Spleen (tissue), 11 donors: ENCODE measurements at regions not wholly inside any gene's neighbourhood (a gene's known extent, or its start where the extent isn't known, plus 50 kb on each side); places are given as distances from the start of the nearest gene placed in this dataset.

Source experiments
- DNase-seq: peaks from one replicate; pipeline ENCODE4 v3.0.0-alpha.2; 2020
- H3K27ac ChIP-seq, 8 donors: fragments of 200-600 bp; sonication (generic) in 7 of 8; 1 replicate in 4 of 8; 2 replicates in 4 of 8; pipeline versions ENCODE4 v1.5.0 to v1.8.0; 2016 to 2021; ENCODE audit warnings: inconsistent platforms in 4 of 8, mild to moderate bottlenecking in 4 of 8, moderate library complexity in 1 of 8
- H3K27me3 ChIP-seq, 7 donors: fragments of 200-600 bp; sonication (generic) in 6 of 7; replicated peaks in 1 of 7; 1 replicate in 4 of 7; 2 replicates in 3 of 7; pipeline versions ENCODE4 v1.5.0 to v1.8.0; 2016 to 2021; ENCODE audit warnings: inconsistent platforms in 3 of 7, mild to moderate bottlenecking in 1 of 7
- H3K36me3 ChIP-seq, 6 donors: fragments of 200-600 bp; sonication (generic) in 5 of 6; 1 replicate in 4 of 6; 2 replicates in 2 of 6; pipeline versions ENCODE4 v1.5.0 to v1.8.0; 2016 to 2021; ENCODE audit warnings: inconsistent platforms in 2 of 6
- H3K4me1 ChIP-seq, 6 donors: fragments of 200-600 bp; sonication (generic) in 5 of 6; 1 replicate in 3 of 6; 2 replicates in 3 of 6; pipeline versions ENCODE4 v1.5.0 to v1.8.0; 2016 to 2021; ENCODE audit warnings: inconsistent platforms in 3 of 6
- H3K4me3 ChIP-seq, 8 donors: fragments of 200-600 bp; sonication (generic) in 7 of 8; 1 replicate in 4 of 8; 2 replicates in 4 of 8; pipeline versions ENCODE4 v1.5.0 to v1.8.0; 2016 to 2021; ENCODE audit warnings: inconsistent platforms in 4 of 8, mild to moderate bottlenecking in 4 of 8, moderate library complexity in 2 of 8
- H3K9me3 ChIP-seq, 8 donors: fragments of 200-600 bp; sonication (generic) in 7 of 8; 1 replicate in 4 of 8; 2 replicates in 4 of 8; pipeline versions ENCODE4 v1.5.0 to v1.8.0; 2016 to 2021; ENCODE audit warnings: inconsistent platforms in 4 of 8
- POLR2A ChIP-seq, 3 donors: fragments of 450-650 bp; IDR thresholded peaks; one replicate each; pipeline ENCODE4 v1.5.1; 2017; ENCODE audit warnings: antibody characterized with exemption in 3 of 3, mild to moderate bottlenecking in 1 of 3
- POLR2AphosphoS5 ChIP-seq, 3 donors: sonication (generic); formaldehyde crosslinking; IDR thresholded peaks; one replicate each; pipeline ENCODE4 v1.5.1; 2017; ENCODE audit warnings: antibody characterized with exemption in 3 of 3
- WGBS, 5 donors: extraction: QIAGEN DNeasy Blood & Tissue Kit in 3 of 5; methylation state at CpG; one replicate each; pipeline versions ENCODE4 v1.1.5 to v1.1.7; 2013 to 2018; 5-methylcytosine and 5-hydroxymethylcytosine counted together
- intact Hi-C: fragments of 100-400 bp; cut with DNase I; formaldehyde crosslinking; loops from one replicate; pipeline ENCODE4 v1.15.0; 2023; ENCODE audit warnings: low total_unique reads
- TF ChIP-seq, protein P1 (sequence below), 11 experiments: fragments of 200-600 bp in 7 of 11; fragments of 450-650 bp in 4 of 11; sonication (generic) in 4 of 11; IDR thresholded peaks in 8 of 11; conservative IDR thresholded peaks in 3 of 11; 1 replicate in 7 of 11; 2 replicates in 4 of 11; pipeline versions ENCODE4 v1.4.0 to v1.8.0; 2016 to 2021; ENCODE audit warnings: antibody characterized with exemption in 11 of 11, inconsistent platforms in 4 of 11, mild to moderate bottlenecking in 1 of 11
- donor health status: healthy with polysubstance abuse.
- donor health status: DM: no; HTN: no; CAD: no; lungs with moderate emphysema.
- donor health status: DM: no; HTN: no; CAD: no.
- donor health status: Bipolar disorder and iron deficiency.
- donor health status: healthy.
- donor health status: DM: no; HTN: no; CAD: no.
- donor health status: DM: yes; HTN: yes; CAD: no.

DNA sequence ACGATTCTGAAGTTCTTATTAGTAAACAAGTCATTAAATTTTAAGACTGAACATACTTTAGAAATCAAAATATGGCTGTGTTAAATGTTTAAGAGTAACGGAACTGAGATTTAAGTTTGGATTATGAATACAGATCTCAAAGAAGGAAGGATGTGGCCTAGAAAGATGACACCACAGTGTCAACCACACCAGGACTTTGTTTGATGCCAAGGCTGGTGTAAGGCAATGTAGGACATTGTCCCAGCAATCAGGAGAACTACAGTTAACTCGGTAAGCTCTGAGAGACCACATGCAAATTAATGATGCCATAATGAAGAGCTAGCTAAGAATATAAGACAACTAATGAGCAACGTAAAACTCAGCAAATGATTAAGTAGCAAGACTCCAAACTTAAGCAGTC, 932.9 kb downstream of the ADGRL2 start:
- DNase-seq = no peak
- H3K4me1 ChIP-seq = no peaks in the 10 kb centered on the region
- H3K27ac ChIP-seq = no peak overlapping the region
- H3K27me3 ChIP-seq = no peaks in the 10 kb centered on the region
- no peak overlapping the region for H3K4me3 ChIP-seq
- intact Hi-C loops = no loop called here
- WGBS, 5 donors = 75 to 84% (median 79%) methylated on average over 4 of the region's 4 CpGs
- TF ChIP-seq POLR2AphosphoS5 (IDR thresholded peaks at IDR 0.05) (no peak), POLR2A (IDR thresholded peaks at IDR 0.05) (no peak)
- TF ChIP-seq, protein P1, sequence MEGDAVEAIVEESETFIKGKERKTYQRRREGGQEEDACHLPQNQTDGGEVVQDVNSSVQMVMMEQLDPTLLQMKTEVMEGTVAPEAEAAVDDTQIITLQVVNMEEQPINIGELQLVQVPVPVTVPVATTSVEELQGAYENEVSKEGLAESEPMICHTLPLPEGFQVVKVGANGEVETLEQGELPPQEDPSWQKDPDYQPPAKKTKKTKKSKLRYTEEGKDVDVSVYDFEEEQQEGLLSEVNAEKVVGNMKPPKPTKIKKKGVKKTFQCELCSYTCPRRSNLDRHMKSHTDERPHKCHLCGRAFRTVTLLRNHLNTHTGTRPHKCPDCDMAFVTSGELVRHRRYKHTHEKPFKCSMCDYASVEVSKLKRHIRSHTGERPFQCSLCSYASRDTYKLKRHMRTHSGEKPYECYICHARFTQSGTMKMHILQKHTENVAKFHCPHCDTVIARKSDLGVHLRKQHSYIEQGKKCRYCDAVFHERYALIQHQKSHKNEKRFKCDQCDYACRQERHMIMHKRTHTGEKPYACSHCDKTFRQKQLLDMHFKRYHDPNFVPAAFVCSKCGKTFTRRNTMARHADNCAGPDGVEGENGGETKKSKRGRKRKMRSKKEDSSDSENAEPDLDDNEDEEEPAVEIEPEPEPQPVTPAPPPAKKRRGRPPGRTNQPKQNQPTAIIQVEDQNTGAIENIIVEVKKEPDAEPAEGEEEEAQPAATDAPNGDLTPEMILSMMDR (IDR thresholded peaks at IDR 0.05 in 8 of 11, conservative IDR thresholded peaks at IDR 0.05 in 3 of 11) = no peak
- H3K9me3 ChIP-seq = peaks cover 0 to 44% (median 27%) of the 10 kb centered on the region in 8 donors
- H3K36me3 ChIP-seq = no peaks in the 10 kb centered on the region

DNA sequence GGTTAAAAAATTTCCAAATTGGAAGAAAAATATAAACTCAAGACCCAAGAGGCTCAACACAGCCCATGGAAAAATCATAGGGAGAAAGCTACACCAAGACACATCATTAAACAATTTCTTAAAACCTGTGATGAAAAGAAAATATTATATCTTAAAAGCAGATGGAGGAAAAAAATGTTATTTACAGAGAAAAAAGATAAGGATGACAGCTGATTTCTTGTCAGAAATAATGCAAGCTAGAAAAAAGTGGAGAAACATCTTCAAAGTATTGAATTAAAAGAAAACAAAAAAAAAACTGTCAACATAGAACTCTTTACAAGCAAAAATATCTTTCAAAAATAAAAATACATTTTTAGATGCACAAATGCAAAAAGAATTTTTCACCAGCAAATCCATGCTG, 930.5 kb downstream of the ADGRL2 start:
- TF ChIP-seq, protein P1 (IDR thresholded peaks at IDR 0.05 in 8 of 11, conservative IDR thresholded peaks at IDR 0.05 in 3 of 11) = no peak
- no peak for TF ChIP-seq POLR2AphosphoS5 (IDR thresholded peaks at IDR 0.05)
- TF ChIP-seq POLR2A (IDR thresholded peaks at IDR 0.05) = no peak
- intact Hi-C loops = no loop called here
- no peaks in the 10 kb centered on the region for H3K27me3 ChIP-seq

DNA sequence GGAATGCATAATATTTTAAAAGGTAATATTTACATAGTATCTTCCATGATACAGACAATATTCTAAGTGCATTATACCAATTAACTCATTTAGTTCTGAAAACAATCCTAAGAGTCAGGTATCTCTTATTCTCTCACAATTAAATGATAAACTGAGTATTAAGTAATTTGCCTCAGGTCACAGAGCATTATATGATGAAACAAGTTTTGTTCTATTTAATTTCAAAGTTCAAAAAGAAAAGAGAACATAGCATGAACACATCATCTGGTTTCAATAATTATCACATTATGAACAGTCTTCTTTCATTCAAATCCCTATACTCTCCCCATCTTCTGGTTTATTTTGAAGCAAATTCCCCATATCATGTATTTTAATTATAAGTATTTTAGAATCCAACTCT, 927.5 kb downstream of the ADGRL2 start:
- H3K36me3 ChIP-seq = no peaks in the 10 kb centered on the region
- peaks cover 0 to 40% (median 27%) of the 10 kb centered on the region in 8 donors for H3K9me3 ChIP-seq
- H3K27me3 ChIP-seq = no peaks in the 10 kb centered on the region
- intact Hi-C loops = no loop called here
- H3K27ac ChIP-seq = no peak overlapping the region
- H3K4me3 ChIP-seq = no peak overlapping the region
- TF ChIP-seq, protein P1 (IDR thresholded peaks at IDR 0.05 in 8 of 11, conservative IDR thresholded peaks at IDR 0.05 in 3 of 11) = no peak
- TF ChIP-seq POLR2AphosphoS5 (IDR thresholded peaks at IDR 0.05) (no peak), POLR2A (IDR thresholded peaks at IDR 0.05) (no peak)
- no peak for DNase-seq
- H3K4me1 ChIP-seq = no peaks in the 10 kb centered on the region

More for the DNA sequence above, 930.5 kb downstream of the ADGRL2 start:
- DNase-seq = no peak
- Histone ChIP-seq H3K4me3 (no peak overlapping the region), H3K9me3 (peaks cover 0 to 44% (median 27%) of the 10 kb centered on the region in 8 donors), H3K4me1 (no peaks in the 10 kb centered on the region), H3K36me3 (no peaks in the 10 kb centered on the region), H3K27ac (no peak overlapping the region)

DNA sequence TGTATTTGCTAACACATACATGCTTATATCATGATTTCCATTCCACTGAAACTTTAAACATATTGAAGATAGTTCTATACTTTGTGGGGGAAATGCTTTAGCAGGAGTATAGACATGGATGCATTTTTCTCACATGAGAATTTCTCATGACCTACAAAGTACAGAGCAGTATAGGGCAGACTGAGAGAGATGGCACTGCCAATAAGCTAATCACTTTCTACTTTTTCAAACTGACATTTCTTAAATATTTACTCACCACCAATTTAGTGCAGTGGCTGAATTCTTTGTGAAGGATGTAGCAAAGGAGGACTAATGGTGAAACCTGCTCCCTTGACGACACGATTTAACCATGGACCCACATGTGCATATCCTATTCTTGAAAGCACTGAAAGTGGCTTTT, 923.5 kb downstream of the ADGRL2 start:
- Histone ChIP-seq H3K36me3 (no peaks in the 10 kb centered on the region), H3K4me1 (no peaks in the 10 kb centered on the region), H3K27ac (no peak overlapping the region), H3K27me3 (no peaks in the 10 kb centered on the region), H3K9me3 (peaks cover 0 to 10% (median 7%) of the 10 kb centered on the region in 8 donors), H3K4me3 (no peak overlapping the region)
- TF ChIP-seq, protein P1 (IDR thresholded peaks at IDR 0.05 in 8 of 11, conservative IDR thresholded peaks at IDR 0.05 in 3 of 11) = no peak
- no peak for TF ChIP-seq POLR2AphosphoS5 (IDR thresholded peaks at IDR 0.05)
- no peak for TF ChIP-seq POLR2A (IDR thresholded peaks at IDR 0.05)
- no peak for DNase-seq
- intact Hi-C loops = no loop called here
- 88 to 100% (median 99%) methylated on average over 2 of the region's 2 CpGs for WGBS, 5 donors
